ENCODE measurements at regions not wholly inside any gene's neighbourhood (a gene's known extent, or its start where the extent isn't known, plus 50 kb on each side); places are given as distances from the start of the nearest gene placed in this dataset.
"Not testable (repeated sequence)": the region's sequence is repeated elsewhere in the genome, so short reads cannot be mapped to it uniquely, and the experiment has no call there.

DNA sequence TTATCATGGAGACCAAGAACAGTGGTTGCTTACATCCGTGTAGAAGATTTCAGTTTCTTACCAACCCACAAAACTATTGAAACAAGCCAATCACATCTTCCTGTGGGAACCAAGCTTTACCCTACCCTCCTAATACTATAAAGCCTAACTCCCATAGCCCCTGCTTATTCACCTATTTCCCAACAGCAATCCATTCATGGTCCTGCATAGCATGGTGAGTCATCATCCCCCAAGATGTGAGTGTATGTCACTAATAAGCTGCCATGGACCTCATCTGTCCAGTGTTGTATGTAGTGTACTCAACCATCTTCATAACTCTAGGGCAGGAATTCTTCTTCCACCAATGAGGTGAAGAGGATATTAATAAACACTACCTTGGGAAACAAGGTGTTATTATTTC, 1620.4 kb upstream of the FLRT2 start:
- DNase-seq (ENCODE audit: low read depth): no peak

DNA sequence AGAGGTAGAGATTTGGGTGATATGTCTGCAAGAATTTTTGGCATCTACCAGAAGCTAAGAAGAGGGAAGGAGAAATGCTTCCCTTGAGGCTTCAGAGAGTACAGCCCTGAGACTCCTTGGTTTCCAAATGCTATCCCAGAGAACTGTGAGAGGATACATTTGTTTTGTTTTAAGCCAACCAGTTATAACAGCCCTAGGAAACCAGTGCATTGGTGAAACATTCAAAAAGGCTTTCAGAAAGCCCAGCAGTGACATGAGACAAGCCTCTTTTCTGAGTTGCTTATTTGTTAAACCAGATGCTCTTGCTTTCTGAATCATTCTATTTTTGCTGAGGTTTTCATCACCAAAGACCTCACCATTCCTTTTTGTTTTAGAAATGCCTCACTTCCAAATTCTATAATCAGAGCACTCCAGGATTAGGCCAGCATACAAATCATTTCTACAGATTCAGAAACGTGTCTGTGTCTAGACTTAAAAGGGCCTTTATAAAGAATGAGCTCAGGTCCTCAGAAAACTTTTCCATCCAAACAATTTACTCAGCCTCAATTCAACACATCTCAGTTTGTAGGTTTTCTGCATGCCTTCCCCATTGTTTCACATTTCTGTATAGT, 1617.8 kb upstream of the FLRT2 start:
- no peak for DNase-seq (ENCODE audit: low read depth)

DNA sequence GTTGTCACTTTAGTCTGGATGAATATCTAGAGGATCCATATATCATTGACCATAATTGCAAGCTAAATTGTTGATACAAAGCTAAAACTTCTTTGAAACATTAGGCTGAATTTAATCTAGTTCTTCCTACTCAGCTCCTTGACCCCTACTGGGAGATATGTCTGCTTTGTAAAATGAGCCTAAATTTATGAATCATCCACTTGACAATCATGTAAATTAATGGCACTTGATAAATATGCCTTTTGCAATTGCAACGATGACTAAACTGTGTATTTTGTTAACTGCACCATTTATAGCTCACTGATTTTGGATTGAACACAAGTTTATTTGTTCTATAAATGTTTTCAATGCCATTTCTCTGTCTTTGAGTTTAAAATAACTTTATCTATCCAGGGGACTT, 1616.5 kb upstream of the FLRT2 start:
- no peak for DNase-seq (ENCODE audit: low read depth)

DNA sequence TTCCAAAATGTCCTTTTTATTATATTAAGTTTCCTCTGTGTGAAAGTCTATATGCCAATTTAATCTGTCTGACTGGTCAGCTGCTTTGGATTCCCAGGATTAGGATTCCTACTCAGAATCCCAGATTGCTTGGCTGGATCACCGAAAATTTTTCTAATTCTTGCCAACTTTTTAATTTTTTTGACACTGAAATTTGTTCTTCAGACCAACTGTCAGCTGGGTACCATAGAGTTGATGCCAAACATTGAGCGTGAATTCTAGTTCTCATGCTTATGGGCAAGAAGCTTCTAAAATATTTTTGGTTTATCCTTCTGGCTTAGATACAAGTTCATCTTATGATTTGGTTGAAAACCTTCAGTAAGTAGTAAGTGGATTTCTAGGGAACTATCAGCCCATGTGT, 1611.4 kb upstream of the FLRT2 start:
- DNase-seq (ENCODE audit: low read depth): no peak

DNA sequence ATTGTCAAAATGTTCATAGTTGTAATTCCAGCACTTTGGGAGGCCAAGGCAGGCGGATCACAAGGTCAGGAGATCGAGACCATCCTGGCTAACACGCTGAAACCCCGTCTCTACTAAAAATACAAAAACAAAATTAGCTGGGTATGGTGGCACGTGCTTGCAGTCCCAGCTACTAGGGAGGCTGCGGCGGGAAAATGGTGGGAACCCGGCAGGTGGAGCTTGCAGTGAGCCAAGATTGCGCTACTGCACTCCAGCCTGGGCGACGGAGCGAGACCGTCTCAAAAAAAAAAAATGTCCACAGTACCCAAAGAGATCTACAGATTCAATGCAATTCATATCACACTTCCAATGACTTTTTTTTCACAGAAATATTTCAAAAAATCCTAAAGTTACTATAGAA, 1610.3 kb upstream of the FLRT2 start:
- not testable (repeated sequence) for DNase-seq (ENCODE audit: low read depth)

DNA sequence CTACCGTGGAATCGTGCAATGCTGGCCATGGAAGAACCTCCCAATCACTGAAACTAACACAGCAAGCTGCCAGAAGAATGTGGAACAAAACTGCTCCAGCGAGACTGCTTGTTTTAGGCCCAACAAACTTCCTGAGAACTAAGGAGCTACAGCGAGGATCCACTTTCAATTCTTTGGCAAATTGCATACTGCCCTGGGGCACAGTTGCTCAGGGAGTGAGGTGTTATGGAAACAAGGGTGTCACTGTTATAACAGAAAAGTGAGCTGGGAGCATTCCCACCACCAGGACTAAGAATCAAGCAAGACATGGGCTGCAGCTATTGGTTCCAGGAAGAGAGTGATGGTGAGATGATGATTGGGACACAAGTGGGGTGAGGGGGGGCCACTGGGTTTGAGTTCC, 1606.1 kb upstream of the FLRT2 start:
- DNase-seq (ENCODE audit: low read depth): no peak

DNA sequence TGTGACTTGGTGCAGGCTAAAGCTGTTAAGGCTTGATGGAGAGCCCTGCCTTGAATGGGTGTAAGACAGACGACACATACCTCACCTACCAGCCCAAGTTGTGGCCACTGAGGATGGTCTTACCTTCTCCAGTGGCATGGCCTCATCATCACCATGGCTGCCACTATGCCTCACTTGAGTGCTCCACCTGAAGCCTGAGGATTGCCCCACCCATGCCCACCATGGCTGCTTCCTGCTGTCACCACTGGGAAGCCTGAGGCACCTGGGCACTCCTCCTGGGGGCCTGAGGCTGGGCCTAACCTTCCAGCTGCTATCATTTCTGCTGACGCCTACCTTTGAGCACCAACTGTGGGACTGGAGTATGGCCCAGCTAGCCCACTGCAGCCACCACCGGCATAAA, 1605.7 kb upstream of the FLRT2 start:
- no peak for DNase-seq (ENCODE audit: low read depth)

DNA sequence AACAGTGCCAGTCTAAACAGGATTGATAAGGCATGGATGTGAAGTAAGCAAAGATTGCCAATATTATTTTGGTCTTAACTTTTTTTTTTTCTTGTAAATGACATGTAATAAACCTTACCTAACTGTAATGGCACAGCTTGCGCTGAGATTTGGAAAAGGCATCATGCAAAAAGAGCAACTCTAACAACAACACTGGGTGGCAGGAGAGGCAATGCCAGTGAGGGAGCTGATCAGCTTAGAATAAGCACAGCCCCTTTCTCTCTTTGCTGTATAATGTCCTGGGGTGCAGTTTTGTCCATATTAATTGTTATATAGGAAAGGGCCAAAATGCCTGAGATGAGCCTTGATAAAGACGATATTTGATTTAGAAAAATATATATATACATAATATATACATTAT, 1589.7 kb upstream of the FLRT2 start:
- DNase-seq (ENCODE audit: low read depth): no peak

DNA sequence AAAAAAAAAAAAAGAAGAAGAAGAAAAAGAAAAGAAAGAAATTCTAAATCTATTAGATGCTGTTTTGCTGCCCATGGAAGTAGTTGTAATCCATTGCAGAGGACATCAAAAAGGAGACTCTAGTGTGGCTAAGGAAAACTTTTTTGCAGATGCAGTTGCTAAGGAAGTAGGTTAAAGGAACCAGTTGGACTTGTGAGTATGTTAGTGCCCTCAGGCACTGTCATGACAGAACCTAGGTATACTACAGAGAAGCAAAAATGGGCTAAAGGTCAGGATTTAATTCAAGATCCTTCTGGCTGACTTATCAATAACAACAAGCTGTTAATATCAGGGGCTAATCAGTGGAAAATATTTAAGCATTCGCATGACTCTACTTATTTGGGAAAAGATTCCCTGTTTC, 1571.6 kb upstream of the FLRT2 start:
- no peak for DNase-seq (ENCODE audit: low read depth)

DNA sequence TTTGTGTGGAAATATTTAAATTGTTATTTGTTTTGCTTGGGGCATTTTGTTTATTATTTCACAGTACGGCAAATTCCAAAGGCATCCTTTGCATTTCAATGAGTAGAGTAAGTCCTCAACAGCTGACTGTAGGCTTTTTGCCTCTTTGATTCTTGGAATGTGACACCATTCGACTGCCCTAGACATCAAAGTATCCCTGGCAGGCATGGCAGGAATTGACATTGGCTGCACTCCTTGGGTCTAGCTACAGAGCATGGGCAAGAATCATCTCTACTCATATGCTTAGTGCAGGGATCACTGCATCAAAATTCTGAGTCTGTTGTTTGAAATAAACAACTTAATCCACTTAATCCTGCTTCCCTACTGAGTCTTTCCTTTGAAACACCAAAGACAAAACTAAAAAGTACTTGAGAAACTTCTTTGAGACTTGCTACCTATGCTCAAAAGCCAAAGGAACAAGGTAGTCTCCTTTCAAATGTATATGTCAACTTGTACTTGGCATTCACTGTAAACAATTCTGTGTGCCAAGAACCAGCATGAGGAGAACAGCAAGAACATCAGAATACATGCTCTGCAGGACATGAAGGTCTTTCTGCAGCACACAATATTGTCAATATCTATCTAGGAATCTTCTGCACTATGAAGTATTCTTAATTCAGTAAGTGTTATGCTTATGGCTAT, 1569.0 kb upstream of the FLRT2 start:
- DNase-seq (ENCODE audit: low read depth): no peak

DNA sequence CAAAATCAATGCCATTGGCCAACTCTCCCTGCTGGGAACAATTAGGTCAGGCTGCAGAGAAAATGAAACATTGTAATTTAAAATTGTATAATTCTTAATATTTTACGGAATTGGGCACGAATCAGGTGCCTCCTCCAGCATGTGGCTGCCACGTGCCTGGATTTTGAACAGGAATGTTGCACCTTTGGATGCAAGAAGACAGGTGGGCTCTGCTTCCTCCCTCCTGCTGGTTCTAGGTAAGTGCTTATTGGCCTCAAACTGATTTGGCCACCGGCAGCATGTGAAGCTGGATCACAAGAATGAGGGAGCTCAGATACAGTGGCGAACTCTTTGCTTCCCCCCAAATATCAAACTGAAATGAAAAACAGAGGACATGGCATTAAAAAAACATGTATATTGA, 1559.9 kb upstream of the FLRT2 start:
- DNase-seq (ENCODE audit: low read depth): no peak

DNA sequence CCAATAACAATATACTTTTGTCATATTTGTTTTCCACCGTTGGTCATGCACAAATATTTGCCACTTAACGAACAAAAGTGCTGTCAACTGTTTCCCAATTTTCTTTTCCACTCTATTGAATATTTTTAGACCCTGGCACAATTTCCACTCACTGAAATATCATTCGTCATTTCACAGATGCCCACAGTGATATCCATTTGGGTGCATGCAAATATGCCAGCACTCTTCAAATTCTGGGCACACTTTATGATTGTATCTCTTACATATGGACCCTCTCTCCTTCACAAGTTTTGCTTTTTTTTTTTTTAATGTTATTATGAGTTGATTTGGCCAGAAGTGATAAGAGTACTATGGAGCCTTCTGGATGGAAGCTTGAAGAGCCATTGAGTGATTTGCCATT, 1557.3 kb upstream of the FLRT2 start:
- DNase-seq (ENCODE audit: low read depth): no peak

DNA sequence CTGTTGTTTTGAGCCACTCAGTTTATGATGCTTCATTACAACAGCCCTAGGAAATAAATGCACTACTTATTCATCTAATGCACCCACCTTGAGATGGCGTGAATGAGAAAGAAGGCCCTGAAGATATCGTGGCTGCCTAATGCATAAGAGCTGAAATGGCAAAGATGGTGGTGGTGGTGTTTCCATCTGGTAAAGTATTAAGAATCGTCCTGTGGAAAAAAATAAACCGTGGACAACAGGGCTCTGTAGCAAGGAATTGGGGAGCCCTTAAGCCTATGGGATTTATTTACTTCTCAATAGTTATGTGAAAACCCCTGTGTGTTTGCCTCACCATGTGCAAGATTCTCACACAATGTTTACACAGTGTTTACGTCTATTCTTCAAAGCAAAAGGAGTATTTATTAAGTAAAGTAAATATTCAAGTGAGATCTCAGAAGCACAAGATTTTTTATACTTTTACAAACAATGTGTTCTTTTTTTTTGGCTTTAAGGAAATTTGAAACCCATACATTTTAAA, 1555.2 kb upstream of the FLRT2 start:
- DNase-seq (ENCODE audit: low read depth): no peak

DNA sequence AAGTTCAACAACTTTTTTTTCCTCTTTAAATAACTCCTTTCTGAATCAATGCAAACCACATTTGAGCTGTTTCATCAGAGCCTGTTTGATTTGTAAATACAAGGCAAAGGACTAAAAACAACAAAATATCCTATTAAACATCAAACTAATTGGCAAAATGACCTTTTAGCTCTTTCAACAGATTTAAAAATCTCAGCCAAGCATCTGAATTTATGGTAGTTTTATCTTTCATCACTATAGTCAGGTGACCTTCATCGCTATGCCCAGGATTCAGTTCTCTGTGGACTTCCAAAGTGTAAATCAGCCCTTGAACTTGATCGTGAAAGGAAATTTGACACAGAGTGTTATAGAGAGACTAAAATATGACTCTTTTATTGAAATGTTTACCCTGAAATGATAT, 1554.5 kb upstream of the FLRT2 start:
- DNase-seq (ENCODE audit: low read depth): no peak

DNA sequence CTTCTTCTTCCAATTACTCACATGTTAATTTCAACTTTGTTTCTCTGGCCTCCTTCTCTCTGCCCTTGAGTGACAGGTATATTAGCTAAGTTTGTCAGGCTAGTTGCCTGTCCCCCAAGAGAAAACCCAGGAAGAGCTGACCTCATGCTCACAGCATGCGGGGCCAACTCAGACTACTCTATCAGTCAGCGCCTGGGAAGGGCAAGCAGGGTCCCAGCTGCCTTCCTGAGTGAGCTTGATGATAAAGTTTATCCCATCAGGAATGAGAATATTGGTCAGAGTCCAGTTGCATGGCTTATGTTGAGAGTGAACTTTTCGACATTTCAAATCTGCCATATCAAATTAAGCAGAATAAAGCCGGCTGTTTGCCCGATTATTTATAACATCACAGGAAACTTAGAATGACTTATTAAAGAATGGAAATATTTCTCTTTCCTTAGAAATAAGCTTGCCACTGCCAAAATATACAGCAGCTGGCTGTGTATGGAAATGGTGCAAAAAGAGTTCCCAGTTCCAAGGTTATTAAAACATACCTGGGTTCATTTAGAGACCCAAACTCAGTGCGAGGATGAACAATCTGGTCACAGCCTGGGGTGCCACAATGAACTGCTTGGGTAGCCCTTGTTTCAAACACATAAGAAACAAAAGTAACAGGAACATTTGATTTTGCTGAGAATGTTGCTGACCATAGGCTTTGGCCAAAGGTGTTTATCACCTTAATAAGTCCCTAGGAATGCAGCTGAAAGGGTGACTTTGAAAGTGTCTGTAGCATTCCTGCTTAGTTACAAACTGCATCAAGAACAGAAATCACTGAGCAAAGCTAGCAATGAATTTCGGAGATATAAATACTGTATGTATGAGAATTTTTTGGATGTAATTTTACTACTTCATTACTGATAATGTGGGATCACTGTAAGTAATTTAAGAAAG, 1553.8 kb upstream of the FLRT2 start:
- no peak for DNase-seq (ENCODE audit: low read depth)

DNA sequence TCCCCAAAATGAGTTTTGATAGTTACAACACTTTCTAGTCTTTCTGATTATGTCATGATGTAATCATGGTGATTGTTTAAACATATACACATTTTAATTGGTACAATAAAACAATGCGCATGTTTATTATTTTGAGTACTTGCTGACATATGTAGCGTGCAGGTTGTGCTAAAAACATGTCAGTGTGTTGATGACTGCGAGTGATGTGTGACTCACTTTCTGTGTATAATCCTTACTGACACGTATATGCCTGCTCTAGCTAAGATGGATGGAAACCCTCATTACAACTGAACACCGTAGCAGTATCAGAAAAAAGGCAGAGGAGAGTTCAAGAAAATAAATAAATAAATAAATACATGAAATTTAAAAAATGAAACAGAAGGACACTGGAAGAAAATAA, 1552.4 kb upstream of the FLRT2 start:
- no peak for DNase-seq (ENCODE audit: low read depth)

DNA sequence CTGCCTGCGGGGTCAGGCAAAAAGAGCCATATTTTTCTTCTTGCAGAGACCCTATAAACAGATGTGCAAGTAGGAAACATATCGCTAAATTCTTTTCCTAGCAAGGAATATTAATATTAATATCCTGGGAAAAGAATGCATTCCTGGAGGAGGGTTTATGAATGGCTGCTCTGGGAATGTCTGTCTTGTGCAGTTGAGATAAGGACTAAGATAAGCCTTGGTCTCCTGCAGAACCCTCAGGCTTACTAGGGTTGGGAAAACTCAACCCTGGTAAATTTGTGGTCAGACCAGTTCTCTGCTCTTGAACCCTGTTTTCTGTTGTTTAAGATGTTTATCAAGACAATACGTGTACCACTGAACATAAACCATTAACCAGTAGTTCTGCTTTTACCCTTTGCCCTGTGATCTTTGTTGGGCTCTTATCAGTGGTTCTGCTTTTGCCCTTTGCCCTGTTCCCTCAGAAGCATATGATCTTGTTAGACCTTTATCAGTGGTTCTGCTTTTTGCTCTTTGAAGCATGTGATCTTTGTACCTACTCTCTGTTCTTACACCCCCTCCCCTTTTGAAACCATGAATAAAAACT, 1548.2 kb upstream of the FLRT2 start:
- not testable (repeated sequence) for DNase-seq (ENCODE audit: low read depth)

DNA sequence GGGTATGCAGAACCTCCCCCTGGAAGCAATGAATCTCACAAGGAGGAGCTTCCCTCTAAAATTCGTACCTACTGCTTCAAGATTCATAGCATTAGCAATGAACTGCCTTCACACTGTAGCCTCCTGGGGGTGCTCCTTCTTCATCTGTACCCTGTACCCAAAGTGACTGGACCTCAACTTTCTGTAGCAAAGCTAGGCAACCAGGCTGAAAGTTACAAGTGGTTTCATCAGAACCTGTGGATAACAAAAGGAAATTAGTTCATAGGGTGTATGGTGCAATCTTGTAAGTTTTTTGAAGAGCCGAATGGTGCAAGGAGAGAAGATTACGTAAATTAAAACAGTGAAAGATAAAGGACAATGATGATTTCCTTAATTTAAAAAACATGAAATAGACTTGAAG, 1541.7 kb upstream of the FLRT2 start:
- no peak for DNase-seq (ENCODE audit: low read depth)

DNA sequence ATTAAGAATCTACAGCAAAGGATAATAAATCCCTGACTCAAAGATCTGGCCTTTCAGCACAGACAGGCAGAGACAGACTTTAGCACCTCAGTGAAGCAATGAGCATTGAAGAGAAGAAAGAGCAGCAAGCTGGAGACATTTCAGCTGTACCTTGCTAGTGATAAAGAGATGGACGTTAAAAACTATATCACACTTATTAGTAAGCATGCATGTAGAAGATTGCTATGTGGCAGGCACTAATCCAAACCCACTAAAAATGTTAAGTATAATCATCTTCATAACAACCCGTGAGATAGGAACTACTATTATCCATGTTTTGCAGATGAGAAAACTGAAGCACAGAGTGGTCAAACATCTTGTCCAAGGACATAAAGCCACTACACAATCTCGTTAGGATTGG, 1538.3 kb upstream of the FLRT2 start:
- no peak for DNase-seq (ENCODE audit: low read depth)

DNA sequence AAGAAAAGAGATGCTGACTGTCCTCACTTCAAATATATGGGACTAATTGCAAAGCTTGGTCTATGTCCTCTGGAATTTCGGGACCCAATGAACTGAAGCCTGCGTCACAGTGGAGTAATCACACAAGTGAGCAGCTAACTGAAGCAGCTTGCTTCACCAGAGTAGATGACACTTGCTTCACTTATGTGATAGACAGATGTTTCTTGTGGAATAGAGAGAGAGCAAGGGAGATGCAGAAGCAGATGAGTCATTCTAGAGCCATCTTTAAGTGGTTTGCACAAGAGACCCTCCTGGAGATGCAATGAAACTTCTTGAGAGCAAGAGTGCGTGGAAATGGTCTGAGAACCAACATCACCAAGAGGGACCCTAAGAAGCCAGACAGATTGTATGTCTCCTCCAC, 1537.1 kb upstream of the FLRT2 start:
- no peak for DNase-seq (ENCODE audit: low read depth)

DNA sequence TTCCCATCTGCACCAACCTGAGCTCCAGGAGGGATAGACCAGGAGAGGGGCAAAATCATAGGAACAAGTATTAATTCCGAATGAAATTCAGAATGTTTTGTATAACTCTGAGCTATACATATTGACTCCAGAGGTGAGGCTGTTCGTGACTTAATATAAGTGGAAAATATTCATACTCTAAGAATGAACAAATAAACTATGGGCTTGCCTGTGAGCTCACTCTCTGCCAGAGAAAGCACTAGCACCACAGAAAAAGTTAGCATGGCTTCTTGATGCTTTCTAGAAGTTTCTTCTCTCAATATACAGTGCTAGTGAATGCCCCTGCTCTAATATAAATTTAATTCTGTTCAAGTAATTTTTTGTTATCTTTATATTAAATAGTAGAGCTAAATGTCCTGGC, 1536.4 kb upstream of the FLRT2 start:
- DNase-seq (ENCODE audit: low read depth): no peak

DNA sequence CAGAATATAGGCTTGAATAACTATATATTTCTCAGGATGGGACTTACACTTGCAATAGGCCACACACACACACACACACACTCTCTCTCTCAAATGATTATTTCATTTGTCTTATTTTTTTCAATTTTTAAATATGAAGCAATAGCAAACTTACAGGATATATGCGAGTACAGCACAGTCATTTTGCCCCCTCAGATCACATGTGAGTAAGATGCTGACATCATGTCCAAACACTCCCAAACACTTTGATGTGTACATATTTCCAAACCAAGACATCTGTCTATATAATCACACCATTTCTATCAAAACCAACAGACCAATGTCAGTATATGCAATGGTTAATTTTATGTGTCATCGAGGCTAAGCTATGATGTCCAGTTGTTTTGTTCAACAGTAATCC, 1535.9 kb upstream of the FLRT2 start:
- no peak for DNase-seq (ENCODE audit: low read depth)

DNA sequence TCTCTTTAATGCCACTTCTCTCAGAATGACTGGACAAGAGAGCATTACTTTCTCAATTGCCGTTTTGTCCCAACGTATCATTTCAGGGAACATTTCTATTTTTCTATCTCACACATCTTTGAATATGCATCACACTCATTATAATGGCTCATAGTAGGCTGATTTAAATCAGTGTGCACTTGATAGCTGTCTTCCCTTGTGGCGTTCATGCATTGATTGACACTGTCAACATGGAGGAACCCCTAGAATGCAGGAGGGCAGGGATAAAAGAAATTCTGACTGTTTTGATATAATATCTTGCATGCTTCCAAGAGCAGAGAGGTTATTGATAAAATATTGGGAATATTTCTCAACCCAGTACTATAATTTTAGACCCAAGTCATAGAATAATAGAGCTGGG, 1528.9 kb upstream of the FLRT2 start:
- no peak for DNase-seq (ENCODE audit: low read depth)
